LNCaP clone FGC (cell line): ENCODE measurements at regions not wholly inside any gene's neighbourhood (a gene's known extent, or its start where the extent isn't known, plus 50 kb on each side); places are given as distances from the start of the nearest gene placed in this dataset.

Experiments
- DNase-seq: peaks from one replicate; pipeline ENCODE4 v3.0.0-alpha.2; 2011; ENCODE audit warnings: low read depth
- H3K4me3 ChIP-seq: 2 replicates; pipeline ENCODE4 v1.5.1; 2011; ENCODE audit warnings: mild to moderate bottlenecking, low read depth, low read length, control low read depth
- CTCF ChIP-seq: IDR thresholded peaks from 2 replicates; pipeline ENCODE4 v1.5.1; 2012; ENCODE audit warnings: mild to moderate bottlenecking; ENCODE audit not compliant: control insufficient read depth, insufficient read depth; ENCODE audit errors: extremely low read depth

GRCh38 chr13:90542959-90543505, 804.5 kb upstream of the MIR17HG start:
- TF ChIP-seq CTCF: no peak
- no peak for DNase-seq
- no peak overlapping the region for H3K4me3 ChIP-seq

DNA sequence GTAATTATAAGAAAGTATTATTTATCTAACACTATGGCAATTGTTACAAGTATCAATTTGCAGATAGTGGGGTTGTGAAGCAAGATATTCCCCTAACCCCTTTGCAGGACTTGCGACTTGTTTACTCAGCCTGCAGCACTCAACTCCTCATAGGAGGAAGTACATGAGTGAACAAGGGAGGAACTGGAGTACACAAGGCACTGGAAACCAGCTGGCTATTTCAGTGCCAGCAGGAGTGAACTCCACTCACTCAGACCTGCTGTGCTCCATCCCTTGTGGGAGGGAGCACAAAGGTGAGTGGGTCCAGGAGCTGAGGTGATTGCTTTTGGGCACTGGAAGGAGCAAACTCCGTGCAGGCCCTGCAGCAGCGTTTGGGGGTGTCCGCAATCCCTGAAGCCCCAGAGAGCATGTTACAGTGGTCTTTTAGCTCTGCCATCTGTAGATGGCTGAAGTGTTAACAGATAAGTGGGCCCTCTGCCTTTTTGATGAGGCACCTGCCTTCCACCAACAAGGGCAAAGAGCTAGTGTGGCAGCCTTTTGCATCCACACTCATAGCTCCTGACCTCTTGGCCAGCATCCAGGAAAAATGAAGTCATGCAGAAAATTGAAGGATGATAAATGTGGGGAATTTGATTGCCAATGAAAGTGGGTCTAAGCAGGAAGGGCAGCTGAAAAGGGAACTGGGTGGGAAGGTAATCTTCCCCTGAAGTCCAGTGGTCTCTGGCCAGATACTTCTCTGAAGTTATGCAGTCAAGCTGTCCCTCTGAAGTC, 802.2 kb upstream of the MIR17HG start:
- H3K4me3 ChIP-seq: no peak overlapping the region
- DNase-seq: no peak
- TF ChIP-seq CTCF: no peak

- no peak overlapping the region for H3K4me3 ChIP-seq
- no peak for TF ChIP-seq CTCF
- no peak for DNase-seq
Measured at GRCh38 chr13:90547272-90547790, 800.2 kb upstream of the MIR17HG start.

DNA sequence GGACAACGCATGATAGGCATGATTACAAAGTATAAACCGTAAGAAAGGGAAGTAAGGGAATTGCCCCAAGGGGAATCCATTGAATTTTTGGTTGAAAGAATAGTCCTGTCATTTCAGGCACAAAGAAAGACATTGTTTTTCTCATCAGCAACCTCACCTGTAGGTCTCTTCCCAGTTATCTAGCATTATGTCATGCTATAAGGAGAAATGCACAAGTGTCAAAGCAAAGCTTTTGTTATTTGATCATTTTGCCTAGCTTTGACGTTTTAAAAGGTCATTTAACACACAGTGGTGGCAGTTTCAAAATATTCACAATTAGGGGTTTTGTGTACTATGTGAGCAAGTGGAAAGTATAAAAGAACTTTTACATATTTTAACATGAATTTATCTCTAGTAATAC, 796.2 kb upstream of the MIR17HG start:
- H3K4me3 ChIP-seq: no peak overlapping the region
- TF ChIP-seq CTCF: no peak
- DNase-seq: no peak

- DNase-seq: no peak
- H3K4me3 ChIP-seq: no peak overlapping the region; the same call in 1 of the 2 replicates
- no peak for TF ChIP-seq CTCF
Measured at GRCh38 chr13:90552702-90553101, 794.8 kb upstream of the MIR17HG start.

DNA sequence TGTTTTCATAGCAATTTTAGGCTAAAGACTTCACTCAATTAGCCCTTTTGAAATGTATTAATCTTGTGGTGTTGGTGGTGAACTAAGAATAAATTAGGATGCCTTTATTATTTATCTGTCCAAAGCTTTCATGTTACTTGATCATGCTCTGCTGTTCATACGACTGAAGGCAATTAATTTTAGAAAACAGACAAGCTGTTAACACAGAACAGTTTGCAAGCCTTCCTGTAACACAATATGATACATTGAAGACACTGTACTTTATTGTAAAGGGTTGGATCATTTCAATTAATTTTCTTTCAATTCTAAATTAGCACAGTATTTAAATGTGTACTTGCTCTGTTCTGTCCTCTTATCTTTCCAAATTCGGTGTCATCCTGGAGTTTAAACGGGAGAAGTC, 794.3 kb upstream of the MIR17HG start:
- H3K4me3 ChIP-seq: no peak overlapping the region; the same call in 1 of the 2 replicates
- DNase-seq: no peak
- no peak for TF ChIP-seq CTCF
